Amniotic stem cell (primary cell): ENCODE measurements at regions not wholly inside any gene's neighbourhood (a gene's known extent, or its start where the extent isn't known, plus 50 kb on each side); places are given as distances from the start of the nearest gene placed in this dataset.
"Not testable (repeated sequence)": the region's sequence is repeated elsewhere in the genome, so short reads cannot be mapped to it uniquely, and the experiment has no call there.

Source experiments
- DNase-seq: peaks from one replicate; lab custom pipeline; 2025; lab: John Stamatoyannopoulos, UW

DNA sequence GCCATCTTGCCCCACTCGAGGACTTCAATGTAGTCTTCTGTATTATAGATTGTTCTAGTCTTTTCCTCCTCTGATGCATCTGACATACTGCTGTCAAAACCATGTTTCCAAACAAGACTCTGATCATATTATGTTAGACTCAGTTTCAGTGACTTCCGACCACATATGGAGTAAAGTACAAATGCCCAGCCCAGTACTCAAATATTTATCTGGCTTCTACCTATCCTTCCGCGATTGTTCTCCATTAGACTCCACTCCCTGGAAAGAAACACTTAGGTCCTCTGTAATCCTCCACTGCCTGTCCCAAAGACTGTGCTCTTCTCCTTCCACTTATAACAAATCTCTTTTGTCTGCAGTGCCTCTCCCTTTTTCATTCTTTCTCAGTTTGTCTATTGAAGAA is 439.5 kb downstream of the EFNB2 start:
- no peak for DNase-seq

GRCh38 chr13:106095406-106095805 is 440.1 kb downstream of the EFNB2 start:
- DNase-seq, result no peak

- no peak for DNase-seq
Observed at GRCh38 chr13:106090001-106090400, 445.5 kb downstream of the EFNB2 start.

GRCh38 chr13:106089261-106089980 is 446.0 kb downstream of the EFNB2 start:
- no peak for DNase-seq

DNA sequence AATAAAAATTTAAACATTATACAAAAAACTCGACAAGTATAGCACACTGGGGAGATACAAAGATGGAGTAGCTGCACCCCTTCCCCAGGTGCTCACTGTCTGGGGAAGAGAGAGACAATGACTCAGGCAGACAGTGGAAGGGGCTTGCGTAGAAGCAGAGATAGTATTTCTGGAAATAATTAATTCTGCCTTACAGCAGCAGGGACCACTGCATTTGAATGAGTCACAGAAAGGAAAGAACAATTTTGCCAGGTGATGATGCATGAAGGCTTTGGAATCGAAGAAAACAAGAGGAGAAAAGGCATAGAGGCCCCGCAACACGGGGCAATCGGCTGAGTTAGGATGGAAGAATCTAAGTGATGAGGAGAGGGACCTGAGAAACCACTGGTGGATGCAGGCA is 447.4 kb downstream of the EFNB2 start:
- DNase-seq, result no peak

GRCh38 chr13:106087201-106087600 is 448.3 kb downstream of the EFNB2 start:
- no peak for DNase-seq

- DNase-seq, result peak; percentile 0
Observed at GRCh38 chr13:106083620-106084350, 451.7 kb downstream of the EFNB2 start.

DNA sequence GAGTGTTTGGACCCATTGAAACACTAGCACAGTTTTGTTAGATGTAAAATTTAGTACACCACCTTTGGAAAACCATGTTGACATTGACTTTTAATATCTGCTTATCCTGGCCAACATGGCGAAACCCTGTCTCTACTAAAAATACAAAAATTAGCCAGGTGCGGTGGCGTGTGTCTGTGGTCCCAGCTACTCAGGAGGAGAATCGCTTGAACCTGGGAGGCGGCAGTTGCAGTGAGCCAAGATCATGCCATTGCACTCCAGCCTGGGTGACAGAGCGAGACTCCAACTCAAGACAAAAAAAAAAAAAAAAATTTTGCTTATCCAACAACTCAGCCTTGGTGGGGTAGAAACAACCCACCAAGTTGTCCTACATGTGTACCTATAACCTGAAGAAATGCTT is 454.2 kb downstream of the EFNB2 start:
- not testable (repeated sequence) for DNase-seq

DNA sequence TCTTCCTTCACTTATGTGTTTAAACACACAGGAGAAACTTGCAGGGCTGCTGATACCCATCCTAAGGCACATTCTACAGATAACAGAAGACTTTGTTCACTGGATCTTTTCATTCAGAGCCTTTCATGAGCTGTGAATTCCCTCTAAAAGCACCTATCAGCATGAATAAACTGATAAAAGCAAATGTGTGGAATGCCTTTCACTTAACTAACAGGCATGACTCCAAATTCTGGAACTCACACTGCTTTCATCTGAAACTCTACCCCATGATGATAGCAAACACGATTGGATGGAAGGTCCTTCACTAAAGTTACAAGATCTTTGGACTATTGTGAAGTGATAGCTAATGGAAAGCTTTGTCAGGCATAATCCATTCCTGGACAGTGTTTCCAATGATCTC is 457.3 kb downstream of the EFNB2 start:
- DNase-seq, result peak; percentile 1

DNA sequence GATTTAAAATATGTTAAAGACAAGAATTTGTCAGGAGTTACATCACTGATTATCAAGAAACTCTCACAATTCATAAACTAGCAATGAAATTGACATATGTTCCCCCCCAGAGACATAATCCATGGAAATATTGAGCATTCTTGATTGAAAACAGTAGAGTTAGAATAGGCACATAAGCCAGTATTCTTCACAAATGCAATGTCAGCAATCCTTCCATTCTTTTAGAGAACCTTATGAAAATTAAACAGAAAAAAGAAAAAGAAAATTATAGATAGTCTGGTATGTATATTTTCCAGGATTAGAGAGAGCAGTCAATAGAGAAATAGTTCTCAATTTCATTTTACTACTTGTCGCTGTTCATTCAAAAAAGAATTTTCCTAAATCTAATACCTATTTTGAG is 458.4 kb downstream of the EFNB2 start:
- DNase-seq, result no peak

DNA sequence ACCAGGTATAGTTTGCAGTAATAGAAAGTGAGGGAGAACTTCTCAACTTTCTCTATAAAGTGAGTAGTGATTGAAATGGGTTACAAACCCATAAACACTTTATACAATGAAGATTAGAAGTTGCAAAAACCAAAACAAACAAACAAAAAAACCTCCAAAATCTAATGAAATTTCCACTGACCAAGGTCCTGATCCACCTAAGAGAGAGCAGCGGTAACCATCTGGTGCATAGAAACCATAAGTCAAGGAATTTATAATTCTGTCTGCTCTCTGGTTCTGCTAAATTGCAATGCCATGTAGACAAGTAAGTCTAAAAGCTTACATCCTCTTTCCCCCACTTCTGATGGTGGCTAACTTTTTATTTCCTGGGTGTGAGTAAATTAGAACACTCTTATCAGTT is 463.4 kb downstream of the EFNB2 start:
- DNase-seq, result no peak

DNA sequence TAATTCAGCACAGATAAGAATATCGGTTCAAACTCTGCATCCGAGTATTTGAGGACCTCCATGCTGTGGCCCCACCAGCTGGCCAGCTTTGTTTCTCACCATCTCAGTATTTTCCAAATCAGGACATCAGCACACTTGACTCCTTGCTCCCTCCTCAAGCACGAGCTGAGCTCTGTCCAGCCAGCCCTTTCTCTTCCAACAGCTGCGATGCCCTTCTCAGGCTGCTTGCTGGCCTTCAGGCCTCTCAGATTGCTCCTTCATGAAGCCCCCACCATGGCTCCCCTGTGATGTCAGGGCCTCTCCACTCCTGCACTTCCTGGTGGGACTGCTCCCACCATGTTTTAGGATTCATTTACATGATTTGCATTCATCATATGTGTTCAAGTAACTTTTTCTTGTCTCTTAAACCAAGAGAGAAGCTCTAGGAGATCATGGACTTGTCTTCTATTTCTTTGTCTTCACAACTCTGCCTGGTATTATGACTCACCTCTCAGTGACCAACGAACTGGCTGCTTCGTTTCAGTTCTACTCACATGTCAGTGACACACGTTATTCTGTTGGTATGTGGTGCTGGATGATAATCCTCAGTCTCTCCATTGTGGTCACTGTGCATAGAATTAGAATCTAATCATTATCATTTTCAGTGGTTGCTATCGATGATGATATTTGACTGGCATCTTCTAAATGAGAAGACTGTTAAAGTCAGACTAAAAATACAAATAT is 471.7 kb downstream of the EFNB2 start:
- DNase-seq, result no peak

DNA sequence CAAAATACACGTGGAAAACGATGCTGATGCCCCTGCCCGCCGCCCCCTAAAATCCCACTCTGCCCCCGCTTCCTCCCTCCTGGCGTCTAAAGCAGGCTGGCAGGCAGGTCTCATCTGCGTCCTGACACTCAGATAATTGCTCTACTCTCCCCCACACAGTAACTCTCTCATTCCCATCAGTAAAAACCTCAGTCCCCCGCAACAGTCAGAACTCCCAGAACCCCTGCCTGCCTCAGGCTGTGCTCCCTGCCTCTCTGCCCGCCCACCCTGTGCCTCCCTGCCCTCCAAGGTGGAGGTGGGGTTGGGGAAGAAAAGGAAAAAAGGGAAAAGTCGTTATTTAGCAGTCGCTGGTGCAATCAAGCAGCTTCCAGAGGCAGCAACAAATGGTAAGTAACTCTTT is 473.7 kb downstream of the EFNB2 start:
- DNase-seq, result no peak

- no peak for DNase-seq
Observed at GRCh38 chr13:106056851-106057250, 478.6 kb downstream of the EFNB2 start.

GRCh38 chr13:106052200-106052767 is 483.2 kb downstream of the EFNB2 start:
- DNase-seq, result no peak

DNA sequence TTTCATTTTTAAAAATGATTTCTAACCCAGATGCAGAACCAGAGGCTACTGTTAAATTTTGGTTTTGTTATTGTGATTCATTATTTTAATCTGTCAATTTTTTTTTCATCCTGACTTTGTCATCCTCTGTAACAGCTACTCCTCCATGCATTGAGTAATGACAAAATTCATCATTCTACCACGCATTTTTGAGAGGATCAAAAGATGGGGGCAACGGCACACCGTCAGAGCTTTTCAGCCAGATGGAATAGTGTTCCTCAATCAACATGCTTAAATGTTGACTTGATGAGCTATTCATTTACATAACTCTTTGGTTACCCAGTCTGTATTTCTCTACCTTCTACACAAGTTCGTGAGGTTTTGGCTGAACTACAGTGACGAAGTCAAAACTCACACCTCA is 486.3 kb downstream of the EFNB2 start:
- DNase-seq, result no peak

GRCh38 chr13:106048386-106048785 is 487.1 kb downstream of the EFNB2 start:
- no peak for DNase-seq

GRCh38 chr13:106047859-106048258 is 487.6 kb downstream of the EFNB2 start:
- DNase-seq, result no peak

- DNase-seq, result no peak
Observed at GRCh38 chr13:106042996-106043581, 492.4 kb downstream of the EFNB2 start.

GRCh38 chr13:106041445-106041844 is 494.0 kb downstream of the EFNB2 start:
- DNase-seq, result no peak

DNA sequence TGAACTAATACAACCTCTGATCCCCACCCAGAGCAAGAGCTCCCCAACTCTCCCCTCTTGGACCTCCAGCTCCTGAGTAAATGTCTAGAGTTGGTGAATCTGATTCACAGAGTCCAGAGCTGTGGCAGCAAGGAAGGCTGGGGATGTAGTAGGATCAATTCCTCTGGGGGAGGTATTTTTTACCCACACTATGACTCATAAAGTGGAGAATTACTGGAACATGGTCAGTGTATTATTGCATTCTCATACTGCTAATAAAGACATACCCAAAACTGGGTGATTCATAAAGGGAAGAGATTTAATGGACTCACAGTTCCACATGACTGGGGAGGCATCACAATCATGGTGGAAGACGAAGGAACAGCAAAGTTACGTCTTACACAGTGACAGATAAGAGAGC is 496.7 kb downstream of the EFNB2 start:
- peak; percentile 35 for DNase-seq

DNA sequence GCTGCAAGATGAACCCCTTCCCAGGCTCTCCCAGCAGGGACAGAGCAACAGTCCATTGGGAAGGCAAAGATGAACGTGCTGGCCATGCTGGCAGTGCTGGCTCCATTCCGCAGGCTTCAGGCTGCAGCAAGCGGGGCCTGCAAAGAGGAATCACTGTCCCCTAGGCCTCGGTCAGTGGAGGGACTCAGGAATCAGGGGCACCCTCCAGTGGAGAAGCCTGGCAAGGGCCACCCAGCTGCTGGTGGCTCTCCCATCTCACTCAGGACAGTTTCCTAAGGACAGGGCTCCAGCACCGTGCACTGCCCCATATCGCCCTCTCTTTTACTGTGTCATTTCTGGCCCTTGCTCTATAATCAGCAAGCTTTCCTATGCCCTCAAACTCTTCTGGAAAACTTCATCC is 498.6 kb downstream of the EFNB2 start:
- DNase-seq, result no peak
